ENCODE measurements at regions not wholly inside any gene's neighbourhood (a gene's known extent, or its start where the extent isn't known, plus 50 kb on each side); places are given as distances from the start of the nearest gene placed in this dataset.

GRCh38 chr4:184320631-184321030 is 103.0 kb upstream of the ENPP6 start (continued):
- no peak for TF ChIP-seq GTF2F1 (IDR thresholded peaks at IDR 0.05; ENCODE audit: borderline replicate concordance, low read depth, low read length)
- no peak for TF ChIP-seq SAP30 (IDR thresholded peaks at IDR 0.05; ENCODE audit: insufficient read depth, insufficient replicate concordance, low read length)
- no peak for TF ChIP-seq E2F6 (IDR thresholded peaks at IDR 0.05)
